ENCODE measurements at regions not wholly inside any gene's neighbourhood (a gene's known extent, or its start where the extent isn't known, plus 50 kb on each side); places are given as distances from the start of the nearest gene placed in this dataset.

- TF ChIP-seq CTCF (IDR thresholded peaks at IDR 0.05) = no peak
- TF ChIP-seq EP300 (IDR thresholded peaks at IDR 0.05) = no peak
- TF ChIP-seq POLR2A (IDR thresholded peaks at IDR 0.05) = no peak
Measured at GRCh38 chr13:75160984-75161383, 321.0 kb downstream of the TBC1D4 start.

Data from ovary (tissue), 3 donors.